Stomach (tissue), 8 donors: ENCODE measurements at regions not wholly inside any gene's neighbourhood (a gene's known extent, or its start where the extent isn't known, plus 50 kb on each side); places are given as distances from the start of the nearest gene placed in this dataset.

Experiments
- DNase-seq, 2 donors: peaks; one replicate each; pipeline versions ENCODE4 v3.0.0 to v3.0.0-alpha.2; 2013 to 2019
- H3K27ac ChIP-seq, 5 donors: fragments of 200-600 bp in 4 of 5; sonication (generic) in 4 of 5; one replicate each; pipeline ENCODE4 v1.5.1; 2013 to 2019; ENCODE audit warnings: mild to moderate bottlenecking in 1 of 5, moderate library complexity in 1 of 5
- H3K27me3 ChIP-seq, 3 donors: fragments of 200-600 bp; sonication (generic); one replicate each; pipeline ENCODE4 v1.5.1; 2017 to 2019; ENCODE audit warnings: mixed run types in 1 of 3
- H3K36me3 ChIP-seq, 4 donors: fragments of 200-600 bp; sonication (generic); 1 replicate in 3 of 4; 2 replicates in 1 of 4; pipeline ENCODE4 v1.5.1; 2016 to 2019
- H3K4me1 ChIP-seq, 4 donors: fragments of 200-600 bp; sonication (generic); one replicate each; pipeline ENCODE4 v1.5.1; 2016 to 2019
- H3K4me3 ChIP-seq, 4 donors: fragments of 200-600 bp; sonication (generic) in 3 of 4; one replicate each; pipeline ENCODE4 v1.5.1; 2016 to 2019; ENCODE audit warnings: mild to moderate bottlenecking in 1 of 4
- H3K9me3 ChIP-seq, 4 donors: fragments of 200-600 bp; sonication (generic); one replicate each; pipeline ENCODE4 v1.5.1; 2016 to 2019
- CTCF ChIP-seq, 7 experiments: fragments of 450-650 bp in 4 of 7; fragments of 200-600 bp in 3 of 7; sonication (generic) in 3 of 7; IDR thresholded peaks; one replicate each; pipeline ENCODE4 v1.5.1; 2016 to 2019; ENCODE audit warnings: antibody characterized with exemption in 7 of 7, control low read depth in 2 of 7, mild to moderate bottlenecking in 1 of 7
- EP300 ChIP-seq: sonication (generic); formaldehyde crosslinking; IDR thresholded peaks from one replicate; pipeline ENCODE4 v1.6.1; 2017; ENCODE audit warnings: antibody characterized with exemption
- POLR2A ChIP-seq, 4 donors: fragments of 450-650 bp; IDR thresholded peaks; one replicate each; pipeline ENCODE4 v1.6.1; 2016; ENCODE audit warnings: antibody characterized with exemption in 4 of 4, control low read depth in 2 of 4, mild to moderate bottlenecking in 1 of 4, moderate library complexity in 1 of 4
- POLR2AphosphoS5 ChIP-seq, 3 donors: sonication (generic); formaldehyde crosslinking; IDR thresholded peaks; one replicate each; pipeline ENCODE4 v1.6.1; 2016; ENCODE audit warnings: antibody characterized with exemption in 3 of 3
- WGBS, 5 donors: extraction: QIAGEN DNeasy Blood & Tissue Kit in 3 of 5; methylation state at CpG; one replicate each; pipeline versions ENCODE4 v1.1.5 to v1.1.7; 2013 to 2018; 5-methylcytosine and 5-hydroxymethylcytosine counted together
- intact Hi-C: fragments of 100-400 bp; cut with DNase I; formaldehyde crosslinking; loops from one replicate; pipeline ENCODE4 v1.15.1; 2023; ENCODE audit warnings: low total_unique reads
- donor health status: healthy with polysubstance abuse.
- donor health status: Bipolar disorder and iron deficiency.
- donor health status: healthy.

GRCh38 chr5:20360263-20360662 is 372.3 kb upstream of the CDH18 start:
- DNase-seq, result peak in 1 of 2 donors; percentile 4
- no peaks in the 10 kb centered on the region for H3K27me3 ChIP-seq
- H3K36me3 ChIP-seq, result no peaks in the 10 kb centered on the region
- intact Hi-C loops, result no loop called here
- no peak overlapping the region for H3K4me3 ChIP-seq
- TF ChIP-seq POLR2AphosphoS5 (IDR thresholded peaks at IDR 0.05) (peak in 1 of 3 donors; percentile 22), EP300 (no peak)
- 14 to 27% (median 18%) methylated on average over 2 of the region's 2 CpGs for WGBS, 5 donors
- H3K9me3 ChIP-seq, result no peaks in the 10 kb centered on the region
- no peak overlapping the region for H3K27ac ChIP-seq
- H3K4me1 ChIP-seq, result peaks cover 0 to 4% (median 0%) of the 10 kb centered on the region in 4 donors

- no peak for TF ChIP-seq POLR2A (IDR thresholded peaks at IDR 0.05)
- TF ChIP-seq POLR2AphosphoS5 (IDR thresholded peaks at IDR 0.05), result no peak
- no peak for TF ChIP-seq CTCF (IDR thresholded peaks at IDR 0.05)
- no peak for TF ChIP-seq EP300
- H3K4me3 ChIP-seq, result no peak overlapping the region
- no peak for DNase-seq
- H3K27me3 ChIP-seq, result no peaks in the 10 kb centered on the region
- intact Hi-C loops, result no loop called here
- peaks cover 0 to 4% (median 0%) of the 10 kb centered on the region in 4 donors for H3K4me1 ChIP-seq
- no peaks in the 10 kb centered on the region for H3K9me3 ChIP-seq
- no peaks in the 10 kb centered on the region for H3K36me3 ChIP-seq
- 40 to 46% (median 43%) methylated on average over 1 of the region's 1 CpG for WGBS, 5 donors
- H3K27ac ChIP-seq, result no peak overlapping the region
These were observed 371.4 kb upstream of the CDH18 start for GRCh38 chr5:20359377-20359776.

GRCh38 chr5:20353499-20353898 is 365.5 kb upstream of the CDH18 start:
- Histone ChIP-seq H3K27ac (no peak overlapping the region), H3K36me3 (no peaks in the 10 kb centered on the region), H3K4me1 (no peaks in the 10 kb centered on the region), H3K4me3 (no peak overlapping the region), H3K27me3 (no peaks in the 10 kb centered on the region), H3K9me3 (no peaks in the 10 kb centered on the region)
- TF ChIP-seq POLR2A (IDR thresholded peaks at IDR 0.05) (no peak), POLR2AphosphoS5 (IDR thresholded peaks at IDR 0.05) (no peak), CTCF (IDR thresholded peaks at IDR 0.05) (no peak), EP300 (no peak)
- 52 to 80% (median 73%) methylated on average over 3 of the region's 3 CpGs for WGBS, 5 donors
- intact Hi-C loops, result no loop called here
- DNase-seq, result no peak

- H3K4me1 ChIP-seq, result no peaks in the 10 kb centered on the region
- H3K27ac ChIP-seq, result no peak overlapping the region
- 77 to 88% (median 80%) methylated on average over 3 of the region's 3 CpGs for WGBS, 5 donors
- H3K4me3 ChIP-seq, result no peak overlapping the region
- TF ChIP-seq CTCF (IDR thresholded peaks at IDR 0.05) (no peak), POLR2AphosphoS5 (IDR thresholded peaks at IDR 0.05) (no peak), POLR2A (IDR thresholded peaks at IDR 0.05) (no peak), EP300 (no peak)
- H3K9me3 ChIP-seq, result peaks cover 0 to 12% (median 10%) of the 10 kb centered on the region in 4 donors
- H3K27me3 ChIP-seq, result no peaks in the 10 kb centered on the region
- intact Hi-C loops, result no loop called here
- DNase-seq, result no peak
- H3K36me3 ChIP-seq, result no peaks in the 10 kb centered on the region
These were observed 363.8 kb upstream of the CDH18 start for GRCh38 chr5:20351849-20352248.

GRCh38 chr5:20348321-20348720 is 360.3 kb upstream of the CDH18 start:
- H3K27ac ChIP-seq, result no peak overlapping the region
- WGBS, 5 donors, result 24 to 47% (median 41%) methylated on average over 1 of the region's 1 CpG
- intact Hi-C loops, result no loop called here
- peaks cover 0 to 12% (median 10%) of the 10 kb centered on the region in 4 donors for H3K9me3 ChIP-seq
- no peak overlapping the region for H3K4me3 ChIP-seq
- H3K27me3 ChIP-seq, result no peaks in the 10 kb centered on the region
- H3K4me1 ChIP-seq, result no peaks in the 10 kb centered on the region
- no peak for DNase-seq
- no peak for TF ChIP-seq POLR2AphosphoS5 (IDR thresholded peaks at IDR 0.05)
- TF ChIP-seq EP300, result no peak
- no peak for TF ChIP-seq POLR2A (IDR thresholded peaks at IDR 0.05)
- TF ChIP-seq CTCF (IDR thresholded peaks at IDR 0.05), result no peak
- no peaks in the 10 kb centered on the region for H3K36me3 ChIP-seq
